ENCODE measurements at regions not wholly inside any gene's neighbourhood (a gene's known extent, or its start where the extent isn't known, plus 50 kb on each side); places are given as distances from the start of the nearest gene placed in this dataset.

DNA sequence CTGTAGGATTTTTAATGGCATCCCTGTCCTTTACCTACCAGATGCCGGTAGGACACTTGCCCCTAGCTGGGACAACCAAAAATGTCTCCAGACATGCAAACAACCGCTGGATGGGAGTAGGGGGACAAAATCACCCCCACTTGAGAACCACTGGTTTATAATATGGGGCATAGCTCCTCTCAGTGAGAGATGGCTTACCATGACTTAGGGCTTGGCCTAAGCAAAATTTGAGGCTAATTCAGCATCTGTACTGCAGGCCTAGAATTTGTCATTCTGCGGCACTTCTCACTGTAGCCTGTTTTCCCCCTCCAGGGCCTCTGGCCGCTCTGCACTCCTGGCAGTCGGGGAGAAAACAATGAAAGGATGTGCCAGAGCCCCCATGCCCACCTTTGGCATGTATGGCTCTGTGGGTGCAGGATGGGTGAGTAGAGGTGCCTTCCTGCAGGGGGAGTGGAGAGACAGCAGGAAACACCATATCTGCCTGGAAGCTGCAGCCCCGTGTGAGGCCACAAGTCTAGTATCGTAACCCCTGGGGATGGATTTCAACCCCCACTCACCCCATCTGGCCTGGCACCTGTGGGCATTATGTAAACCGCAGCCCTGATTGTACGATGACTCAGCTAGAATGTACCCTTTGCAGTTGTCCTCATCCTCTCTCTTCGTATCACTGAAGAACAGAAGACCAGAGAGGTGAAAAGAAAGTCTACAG, 268.1 kb downstream of the SOX9 start:
- TF ChIP-seq CTCF (conservative IDR thresholded peaks at IDR 0.05), result peak; percentile 56
- Histone ChIP-seq H3K9me3 (ENCODE audit: control insufficient read depth, low read length) (no peaks in the 10 kb centered on the region), H3K4me1 (ENCODE audit: control insufficient read depth, insufficient read depth, low read length) (no peaks in the 10 kb centered on the region), H3K4me3 (ENCODE audit: low read length) (no peak overlapping the region), H3K27ac (ENCODE audit: low read depth, low read length) (no peak overlapping the region), H3K9ac (ENCODE audit: extremely low read depth, low read length, poor library complexity, severe bottlenecking) (no peak overlapping the region), H3K27me3 (ENCODE audit: control insufficient read depth, insufficient read depth, low read length, poor library complexity, severe bottlenecking) (peaks cover 14% of the 10 kb centered on the region), H3K36me3 (ENCODE audit: control insufficient read depth, insufficient read depth, low read length) (no peaks in the 10 kb centered on the region)
- Mint-ChIP-seq H3K27me3 (ENCODE audit: insufficient read depth) (peaks cover 57% of the 10 kb centered on the region), H3K4me3 (no peak overlapping the region), H3K27ac (no peak overlapping the region), H3K4me1 (peaks cover 19% of the 10 kb centered on the region), H3K9me3 (no peaks in the 10 kb centered on the region), H3K36me3 (ENCODE audit: low read depth) (no peaks in the 10 kb centered on the region)
- 92 to 96% methylated on average over 9 to 10 of the region's 10 CpGs for WGBS, 2 experiments (ENCODE audit: insufficient coverage in 1 of 2, insufficient read length in 1 of 2)
- peak; percentile 67 for DNase-seq

GRCh38 chr17:72390675-72391508, 270.1 kb downstream of the SOX9 start:
- 81 to 100% methylated on average over 1 to 3 of the region's 3 CpGs for WGBS, 2 experiments (ENCODE audit: insufficient coverage in 1 of 2, insufficient read length in 1 of 2)
- H3K36me3 ChIP-seq (ENCODE audit: control insufficient read depth, insufficient read depth, low read length), result no peaks in the 10 kb centered on the region
- Mint-ChIP-seq H3K4me1 (peaks cover 19% of the 10 kb centered on the region), H3K27ac (no peak overlapping the region), H3K9me3 (no peaks in the 10 kb centered on the region), H3K36me3 (ENCODE audit: low read depth) (no peaks in the 10 kb centered on the region), H3K27me3 (ENCODE audit: insufficient read depth) (peaks cover 69% of the 10 kb centered on the region), H3K4me3 (no peak overlapping the region)
- peaks cover 34% of the 10 kb centered on the region for H3K27me3 ChIP-seq (ENCODE audit: control insufficient read depth, insufficient read depth, low read length, poor library complexity, severe bottlenecking)
- no peaks in the 10 kb centered on the region for H3K9me3 ChIP-seq (ENCODE audit: control insufficient read depth, low read length)
- no peak for TF ChIP-seq CTCF (conservative IDR thresholded peaks at IDR 0.05)
- H3K9ac ChIP-seq (ENCODE audit: extremely low read depth, low read length, poor library complexity, severe bottlenecking), result no peak overlapping the region
- H3K27ac ChIP-seq (ENCODE audit: low read depth, low read length), result no peak overlapping the region
- DNase-seq, result no peak
- H3K4me3 ChIP-seq (ENCODE audit: low read length), result no peak overlapping the region
- no peaks in the 10 kb centered on the region for H3K4me1 ChIP-seq (ENCODE audit: control insufficient read depth, insufficient read depth, low read length)

- Histone ChIP-seq H3K4me3 (ENCODE audit: low read length) (no peak overlapping the region), H3K27ac (ENCODE audit: low read depth, low read length) (no peak overlapping the region), H3K4me1 (ENCODE audit: control insufficient read depth, insufficient read depth, low read length) (no peaks in the 10 kb centered on the region), H3K27me3 (ENCODE audit: control insufficient read depth, insufficient read depth, low read length, poor library complexity, severe bottlenecking) (peaks cover 46% of the 10 kb centered on the region), H3K36me3 (ENCODE audit: control insufficient read depth, insufficient read depth, low read length) (no peaks in the 10 kb centered on the region), H3K9me3 (ENCODE audit: control insufficient read depth, low read length) (no peaks in the 10 kb centered on the region), H3K9ac (ENCODE audit: extremely low read depth, low read length, poor library complexity, severe bottlenecking) (no peak overlapping the region)
- Mint-ChIP-seq H3K27me3 (ENCODE audit: insufficient read depth) (peaks cover 73% of the 10 kb centered on the region), H3K4me1 (peaks cover 11% of the 10 kb centered on the region), H3K9me3 (no peaks in the 10 kb centered on the region), H3K27ac (no peak overlapping the region), H3K36me3 (ENCODE audit: low read depth) (no peaks in the 10 kb centered on the region), H3K4me3 (no peak overlapping the region)
- no peak for DNase-seq
- TF ChIP-seq CTCF (conservative IDR thresholded peaks at IDR 0.05), result no peak
- WGBS, 2 experiments (ENCODE audit: insufficient coverage in 1 of 2, insufficient read length in 1 of 2), result 90 to 94% methylated on average over 10 to 18 of the region's 18 CpGs
Observed at GRCh38 chr17:72392056-72393010, 271.5 kb downstream of the SOX9 start.

Data from endodermal cell (in vitro differentiated cells).